Neural progenitor cell (in vitro differentiated cells): ENCODE measurements at regions not wholly inside any gene's neighbourhood (a gene's known extent, or its start where the extent isn't known, plus 50 kb on each side); places are given as distances from the start of the nearest gene placed in this dataset.
A peak's percentile ranks its signal among the peaks of the same experiment; 100 is the strongest.

Source experiments
- DNase-seq: peaks from one replicate; pipeline ENCODE4 v3.0.0-alpha.2; 2016; ENCODE audit warnings: low spot score
- H2AFZ ChIP-seq: fragments of 200-600 bp; sonication (generic); replicated peaks from 2 replicates; pipeline ENCODE4 v1.6.1; 2016; ENCODE audit warnings: antibody characterized with exemption
- H3F3A ChIP-seq: fragments of 200-600 bp; sonication (generic); 2 replicates; pipeline ENCODE4 v1.6.1; 2016; ENCODE audit warnings: antibody characterized with exemption, low read depth
- H3K27ac ChIP-seq: fragments of 200-600 bp; sonication (generic); 2 replicates; pipeline ENCODE4 v1.5.1; 2016; ENCODE audit warnings: mild to moderate bottlenecking
- H3K27me3 ChIP-seq: fragments of 200-600 bp; sonication (generic); 2 replicates; pipeline ENCODE4 v1.6.1; 2016; ENCODE audit warnings: mild to moderate bottlenecking, moderate library complexity
- H3K36me3 ChIP-seq: fragments of 200-600 bp; sonication (generic); 2 replicates; pipeline ENCODE4 v1.5.1; 2016
- H3K4me1 ChIP-seq: fragments of 200-600 bp; sonication (generic); 2 replicates; pipeline ENCODE4 v1.6.1; 2016; ENCODE audit warnings: mixed run types
- H3K4me2 ChIP-seq: fragments of 200-600 bp; sonication (generic); 2 replicates; pipeline ENCODE4 v1.6.1; 2016
- H3K4me3 ChIP-seq: fragments of 200-600 bp; sonication (generic); 2 replicates; pipeline ENCODE4 v1.5.1; 2016
- H3K79me2 ChIP-seq: fragments of 200-600 bp; sonication (generic); 2 replicates; pipeline ENCODE4 v1.6.1; 2016; ENCODE audit warnings: low read depth
- H3K9ac ChIP-seq: fragments of 200-600 bp; sonication (generic); 2 replicates; pipeline ENCODE4 v1.6.1; 2016
- H3K9me3 ChIP-seq: fragments of 200-600 bp; sonication (generic); 2 replicates; pipeline ENCODE4 v1.5.1; 2016; ENCODE audit warnings: low read depth
- H4K20me1 ChIP-seq: fragments of 200-600 bp; sonication (generic); 2 replicates; pipeline ENCODE4 v1.6.1; 2016; ENCODE audit warnings: low read depth
- H3K27ac Mint-ChIP-seq: 3 replicates; pipeline ENCODE4 v1.8.0; 2021; ENCODE audit warnings: mixed read lengths
- H3K27me3 Mint-ChIP-seq: 2 replicates; pipeline ENCODE4 v1.8.0; 2022; ENCODE audit warnings: low read depth, mild to moderate bottlenecking, inconsistent platforms, moderate library complexity, mixed read lengths; ENCODE audit not compliant: insufficient read depth
- H3K36me3 Mint-ChIP-seq: 3 replicates; pipeline ENCODE4 v1.8.0; 2021; ENCODE audit warnings: mixed read lengths
- H3K4me1 Mint-ChIP-seq: 3 replicates; pipeline ENCODE4 v1.8.0; 2021; ENCODE audit warnings: mixed read lengths
- H3K4me3 Mint-ChIP-seq: 3 replicates; pipeline ENCODE4 v1.8.0; 2021; ENCODE audit warnings: mild to moderate bottlenecking, moderate library complexity, mixed read lengths
- H3K9me3 Mint-ChIP-seq: 3 replicates; pipeline ENCODE4 v1.8.0; 2020; ENCODE audit warnings: mixed read lengths
- CTCF ChIP-seq: fragments of 200-600 bp; sonication (generic); IDR thresholded peaks from 2 replicates; pipeline ENCODE4 v1.5.1; 2017; ENCODE audit warnings: antibody characterized with exemption, mild to moderate bottlenecking
- EZH2 ChIP-seq: fragments of 200-600 bp; sonication (generic); IDR thresholded peaks from 2 replicates; pipeline ENCODE4 v1.6.1; 2017; ENCODE audit warnings: antibody characterized with exemption, mild to moderate bottlenecking, moderate library complexity
- EZH2phosphoT487 ChIP-seq: fragments of 200-600 bp; sonication (generic); IDR thresholded peaks from 2 replicates; pipeline ENCODE4 v1.6.1; 2017; ENCODE audit warnings: antibody characterized with exemption

- Histone ChIP-seq H3K4me2 (no peak overlapping the region), H3K27me3 (no peaks in the 10 kb centered on the region), H2AFZ (no peak overlapping the region), H3K27ac (no peak overlapping the region), H3K4me1 (no peaks in the 10 kb centered on the region), H3K4me3 (no peak overlapping the region), H3K36me3 (no peaks in the 10 kb centered on the region), H4K20me1 (no peaks in the 10 kb centered on the region), H3K79me2 (no peaks in the 10 kb centered on the region), H3F3A (no peaks in the 10 kb centered on the region), H3K9me3 (no peaks in the 10 kb centered on the region), H3K9ac (no peak overlapping the region)
- Mint-ChIP-seq H3K27me3 (peaks cover 2% of the 10 kb centered on the region), H3K9me3 (peaks cover 3% of the 10 kb centered on the region), H3K4me3 (no peak overlapping the region), H3K36me3 (no peaks in the 10 kb centered on the region), H3K4me1 (peaks cover 10% of the 10 kb centered on the region), H3K27ac (no peak overlapping the region)
- TF ChIP-seq EZH2phosphoT487 = no peak
- TF ChIP-seq EZH2 = no peak
- TF ChIP-seq CTCF = no peak
- DNase-seq = no peak
Measured at GRCh38 chr9:85404911-85405565, 336.7 kb downstream of the AGTPBP1 start.

- H3K4me3 ChIP-seq = no peak overlapping the region
- H3K9me3 Mint-ChIP-seq = no peaks in the 10 kb centered on the region
- no peak for TF ChIP-seq EZH2phosphoT487
- TF ChIP-seq EZH2 = no peak
- TF ChIP-seq CTCF = no peak
- no peak overlapping the region for H3K27ac Mint-ChIP-seq
- no peaks in the 10 kb centered on the region for H3K9me3 ChIP-seq
- no peaks in the 10 kb centered on the region for H3K36me3 ChIP-seq
- no peaks in the 10 kb centered on the region for H3K4me1 ChIP-seq
- H3K9ac ChIP-seq = no peak overlapping the region
- H4K20me1 ChIP-seq = no peaks in the 10 kb centered on the region
- H3K27me3 ChIP-seq = no peaks in the 10 kb centered on the region
- no peak overlapping the region for H3K4me3 Mint-ChIP-seq
- no peak for DNase-seq
- H3K27ac ChIP-seq = no peak overlapping the region
- no peaks in the 10 kb centered on the region for H3F3A ChIP-seq
- no peaks in the 10 kb centered on the region for H3K79me2 ChIP-seq
- H3K36me3 Mint-ChIP-seq = no peaks in the 10 kb centered on the region
- H3K4me1 Mint-ChIP-seq = peaks cover 10% of the 10 kb centered on the region
- peak overlapping the region; percentile 18 for H2AFZ ChIP-seq
- H3K4me2 ChIP-seq = no peak overlapping the region
- peaks cover 2% of the 10 kb centered on the region for H3K27me3 Mint-ChIP-seq
Measured at GRCh38 chr9:85402551-85402950, 339.2 kb downstream of the AGTPBP1 start.

GRCh38 chr9:85401998-85402397 lies 339.8 kb downstream of the AGTPBP1 start:
- H3K4me1 ChIP-seq = no peaks in the 10 kb centered on the region
- no peak overlapping the region for H2AFZ ChIP-seq
- Mint-ChIP-seq H3K4me1 (peaks cover 10% of the 10 kb centered on the region), H3K36me3 (no peaks in the 10 kb centered on the region), H3K9me3 (no peaks in the 10 kb centered on the region), H3K4me3 (no peak overlapping the region), H3K27ac (no peak overlapping the region), H3K27me3 (peaks cover 2% of the 10 kb centered on the region)
- H3K9me3 ChIP-seq = no peaks in the 10 kb centered on the region
- H3K36me3 ChIP-seq = no peaks in the 10 kb centered on the region
- no peak overlapping the region for H3K27ac ChIP-seq
- DNase-seq = no peak
- H3K79me2 ChIP-seq = no peaks in the 10 kb centered on the region
- TF ChIP-seq EZH2 (no peak), CTCF (no peak), EZH2phosphoT487 (no peak)
- H3K9ac ChIP-seq = no peak overlapping the region
- no peaks in the 10 kb centered on the region for H3K27me3 ChIP-seq
- H3F3A ChIP-seq = no peaks in the 10 kb centered on the region
- no peak overlapping the region for H3K4me3 ChIP-seq
- no peak overlapping the region for H3K4me2 ChIP-seq
- no peaks in the 10 kb centered on the region for H4K20me1 ChIP-seq
